GM12865 (cell line): ENCODE measurements at regions not wholly inside any gene's neighbourhood (a gene's known extent, or its start where the extent isn't known, plus 50 kb on each side); places are given as distances from the start of the nearest gene placed in this dataset.

Source experiments
- DNase-seq: peaks from one replicate; pipeline ENCODE4 v3.0.0; 2010; ENCODE audit warnings: low read depth
- H3K4me3 ChIP-seq: 2 replicates; pipeline ENCODE4 v1.5.1; 2011; ENCODE audit warnings: mild to moderate bottlenecking, low read depth, low read length, control low read depth
- CTCF ChIP-seq: IDR thresholded peaks from 2 replicates; pipeline ENCODE4 v1.5.1; 2011; ENCODE audit warnings: low read length, control low read depth, low read depth, inconsistent platforms; ENCODE audit not compliant: insufficient read depth; ENCODE audit errors: missing control alignments

GRCh38 chr5:123720955-123721354 is 209.0 kb downstream of the CSNK1G3 start:
- DNase-seq: no peak
- no peak overlapping the region for H3K4me3 ChIP-seq
- TF ChIP-seq CTCF: no peak

- no peak for DNase-seq
- TF ChIP-seq CTCF: no peak
- no peak overlapping the region for H3K4me3 ChIP-seq
These were observed 208.4 kb downstream of the CSNK1G3 start for GRCh38 chr5:123720339-123720738.

GRCh38 chr5:123719004-123719403 is 207.0 kb downstream of the CSNK1G3 start:
- no peak overlapping the region for H3K4me3 ChIP-seq
- no peak for DNase-seq
- TF ChIP-seq CTCF: no peak

GRCh38 chr5:123718238-123718637 is 206.3 kb downstream of the CSNK1G3 start:
- no peak for TF ChIP-seq CTCF
- no peak overlapping the region for H3K4me3 ChIP-seq
- DNase-seq: no peak

GRCh38 chr5:123717139-123717538 is 205.2 kb downstream of the CSNK1G3 start:
- H3K4me3 ChIP-seq: no peak overlapping the region
- no peak for DNase-seq
- no peak for TF ChIP-seq CTCF

GRCh38 chr5:123710031-123710430 is 198.1 kb downstream of the CSNK1G3 start:
- no peak for TF ChIP-seq CTCF
- DNase-seq: no peak
- no peak overlapping the region for H3K4me3 ChIP-seq

- H3K4me3 ChIP-seq: no peak overlapping the region
- TF ChIP-seq CTCF: no peak
- no peak for DNase-seq
These were observed 197.4 kb downstream of the CSNK1G3 start for GRCh38 chr5:123709422-123709821.
